ENCODE measurements at regions not wholly inside any gene's neighbourhood (a gene's known extent, or its start where the extent isn't known, plus 50 kb on each side); places are given as distances from the start of the nearest gene placed in this dataset.

- TF ChIP-seq, protein P1, sequence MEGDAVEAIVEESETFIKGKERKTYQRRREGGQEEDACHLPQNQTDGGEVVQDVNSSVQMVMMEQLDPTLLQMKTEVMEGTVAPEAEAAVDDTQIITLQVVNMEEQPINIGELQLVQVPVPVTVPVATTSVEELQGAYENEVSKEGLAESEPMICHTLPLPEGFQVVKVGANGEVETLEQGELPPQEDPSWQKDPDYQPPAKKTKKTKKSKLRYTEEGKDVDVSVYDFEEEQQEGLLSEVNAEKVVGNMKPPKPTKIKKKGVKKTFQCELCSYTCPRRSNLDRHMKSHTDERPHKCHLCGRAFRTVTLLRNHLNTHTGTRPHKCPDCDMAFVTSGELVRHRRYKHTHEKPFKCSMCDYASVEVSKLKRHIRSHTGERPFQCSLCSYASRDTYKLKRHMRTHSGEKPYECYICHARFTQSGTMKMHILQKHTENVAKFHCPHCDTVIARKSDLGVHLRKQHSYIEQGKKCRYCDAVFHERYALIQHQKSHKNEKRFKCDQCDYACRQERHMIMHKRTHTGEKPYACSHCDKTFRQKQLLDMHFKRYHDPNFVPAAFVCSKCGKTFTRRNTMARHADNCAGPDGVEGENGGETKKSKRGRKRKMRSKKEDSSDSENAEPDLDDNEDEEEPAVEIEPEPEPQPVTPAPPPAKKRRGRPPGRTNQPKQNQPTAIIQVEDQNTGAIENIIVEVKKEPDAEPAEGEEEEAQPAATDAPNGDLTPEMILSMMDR (IDR thresholded peaks at IDR 0.05; ENCODE audit: low read depth, low read length): no peak
These were observed 1241.4 kb upstream of the TMEM132C start for GRCh38 chr12:127025545-127025944.

DNA sequence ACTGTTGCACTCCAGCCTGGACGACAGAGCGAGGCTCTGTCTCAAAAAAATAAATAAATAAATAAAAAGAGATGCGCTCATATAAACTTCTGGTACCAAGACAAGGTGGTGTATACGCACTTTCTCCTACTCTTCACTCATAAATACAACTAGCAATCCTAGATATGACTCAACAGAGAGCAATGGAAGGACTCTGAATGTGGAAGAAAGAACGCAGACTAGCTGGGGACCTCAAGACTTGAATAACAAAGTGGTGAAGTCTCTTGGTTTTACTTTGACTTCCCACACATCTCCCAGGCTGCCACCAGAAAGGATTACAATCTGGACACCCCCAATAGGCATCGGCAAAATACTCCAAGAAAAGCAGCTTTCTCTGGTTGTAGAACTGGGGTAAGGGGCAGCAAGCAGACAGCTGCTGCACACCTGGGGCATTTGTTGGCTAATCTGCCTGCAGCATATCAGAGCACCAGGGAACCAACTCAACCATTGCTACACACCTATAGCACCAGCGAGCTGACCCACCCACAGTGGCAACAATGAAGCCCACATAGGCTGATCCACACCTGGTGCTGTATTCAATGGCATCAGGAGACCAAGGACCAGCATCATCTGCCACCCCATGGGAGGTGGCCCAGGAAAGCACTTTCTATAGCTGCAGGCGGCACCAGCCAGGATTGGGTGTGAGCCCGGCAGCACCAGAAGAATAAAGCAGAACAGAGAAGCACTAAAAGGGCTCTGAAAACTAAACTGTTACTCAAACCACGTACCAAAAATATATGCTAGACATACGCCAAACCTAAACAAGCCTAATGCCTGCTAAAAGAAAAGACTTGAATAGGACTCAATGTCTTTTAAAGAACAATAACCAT lies 1231.7 kb upstream of the TMEM132C start:
- TF ChIP-seq, protein P1 (IDR thresholded peaks at IDR 0.05; ENCODE audit: low read depth, low read length): no peak
- Histone ChIP-seq H3K4me3 (no peak overlapping the region), H3K27me3 (peaks cover 21% of the 10 kb centered on the region), H3K27ac (no peak overlapping the region), H3K4me1 (ENCODE audit: low read depth) (no peaks in the 10 kb centered on the region), H3K9me3 (ENCODE audit: low read depth) (no peaks in the 10 kb centered on the region), H3K36me3 (no peaks in the 10 kb centered on the region)
- DNase-seq (ENCODE audit: low read depth in 1 of 2, low spot score in 1 of 2): no peak

More at GRCh38 chr12:127025545-127025944, 1241.4 kb upstream of the TMEM132C start:
- Histone ChIP-seq H3K4me1 (ENCODE audit: low read depth) (no peaks in the 10 kb centered on the region), H3K36me3 (no peaks in the 10 kb centered on the region), H3K27ac (no peak overlapping the region), H3K4me3 (no peak overlapping the region), H3K27me3 (peaks cover 5% of the 10 kb centered on the region), H3K9me3 (ENCODE audit: low read depth) (no peaks in the 10 kb centered on the region)
- DNase-seq (ENCODE audit: low read depth in 1 of 2, low spot score in 1 of 2): no peak

- Histone ChIP-seq H3K4me1 (ENCODE audit: low read depth) (no peaks in the 10 kb centered on the region), H3K36me3 (no peaks in the 10 kb centered on the region), H3K4me3 (no peak overlapping the region), H3K27me3 (peaks cover 15% of the 10 kb centered on the region), H3K9me3 (ENCODE audit: low read depth) (no peaks in the 10 kb centered on the region), H3K27ac (no peak overlapping the region)
- no peak for DNase-seq (ENCODE audit: low read depth in 1 of 2, low spot score in 1 of 2)
- TF ChIP-seq, protein P1 (IDR thresholded peaks at IDR 0.05; ENCODE audit: low read depth, low read length): no peak
These were observed 1228.8 kb upstream of the TMEM132C start for GRCh38 chr12:127038152-127038551.

DNA sequence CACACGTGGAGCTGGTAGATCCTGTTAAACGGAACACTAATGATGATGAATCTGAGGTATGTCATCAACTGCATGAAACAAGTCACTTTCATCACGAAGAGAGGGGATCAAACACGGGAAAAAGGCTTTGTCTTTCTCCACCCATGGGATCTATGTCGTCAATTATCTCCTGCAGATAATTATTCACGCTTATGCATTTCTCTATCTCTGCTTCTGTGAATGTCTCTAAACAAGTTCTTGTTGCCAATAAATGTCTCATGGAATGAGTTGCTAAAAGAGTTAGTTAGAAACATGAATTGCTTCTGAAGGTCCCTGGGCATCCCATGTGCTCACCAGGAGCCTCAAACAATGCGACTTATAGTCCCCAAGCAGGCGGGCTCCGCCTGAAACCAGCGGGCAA lies 1228.2 kb upstream of the TMEM132C start:
- TF ChIP-seq, protein P1 (IDR thresholded peaks at IDR 0.05; ENCODE audit: low read depth, low read length): no peak
- H3K27me3 ChIP-seq: peaks cover 11% of the 10 kb centered on the region
- H3K4me3 ChIP-seq: no peak overlapping the region
- no peak for DNase-seq (ENCODE audit: low read depth in 1 of 2, low spot score in 1 of 2)
- no peaks in the 10 kb centered on the region for H3K36me3 ChIP-seq
- no peaks in the 10 kb centered on the region for H3K4me1 ChIP-seq (ENCODE audit: low read depth)
- H3K9me3 ChIP-seq (ENCODE audit: low read depth): no peaks in the 10 kb centered on the region
- H3K27ac ChIP-seq: no peak overlapping the region

DNA sequence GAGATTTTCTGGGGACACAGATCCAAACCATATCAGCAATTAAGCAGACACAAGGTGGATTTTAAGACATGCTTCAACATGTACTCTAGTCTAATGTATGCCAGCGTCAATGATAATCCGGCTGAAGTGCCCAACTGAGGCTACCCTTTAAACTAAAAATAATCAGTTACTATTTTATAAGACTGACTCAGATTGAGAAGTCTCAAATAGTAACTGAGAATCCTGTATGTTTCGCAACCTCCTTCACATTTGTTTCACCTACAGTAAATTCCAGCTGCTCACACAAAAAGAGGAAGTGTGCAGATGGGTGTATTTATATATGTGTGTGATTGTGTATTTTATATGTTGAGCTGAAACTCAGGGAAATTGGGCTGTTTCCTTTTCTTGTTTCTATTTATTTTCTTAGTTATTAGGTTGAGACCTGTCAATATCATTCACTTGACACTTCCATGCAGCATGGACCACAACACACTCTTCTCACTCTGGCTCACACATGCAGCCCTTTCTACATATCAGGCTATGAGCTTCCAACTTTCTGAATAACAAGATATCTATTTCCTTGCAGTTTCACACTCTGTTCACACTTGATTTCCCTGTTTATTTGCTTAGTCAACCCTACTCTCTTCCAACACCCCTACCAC lies 1224.9 kb upstream of the TMEM132C start:
- H3K27ac ChIP-seq: no peak overlapping the region
- no peaks in the 10 kb centered on the region for H3K36me3 ChIP-seq
- no peaks in the 10 kb centered on the region for H3K4me1 ChIP-seq (ENCODE audit: low read depth)
- no peak for DNase-seq (ENCODE audit: low read depth in 1 of 2, low spot score in 1 of 2)
- H3K4me3 ChIP-seq: no peak overlapping the region
- no peaks in the 10 kb centered on the region for H3K9me3 ChIP-seq (ENCODE audit: low read depth)
- no peaks in the 10 kb centered on the region for H3K27me3 ChIP-seq
- TF ChIP-seq, protein P1 (IDR thresholded peaks at IDR 0.05; ENCODE audit: low read depth, low read length): no peak
